GM12892 (cell line): ENCODE measurements at regions not wholly inside any gene's neighbourhood (a gene's known extent, or its start where the extent isn't known, plus 50 kb on each side); places are given as distances from the start of the nearest gene placed in this dataset.
"Not testable (repeated sequence)": the region's sequence is repeated elsewhere in the genome, so short reads cannot be mapped to it uniquely, and the experiment has no call there.

Source experiments
- DNase-seq: peaks from one replicate; pipeline ENCODE4 v3.0.0; 2011; ENCODE audit not compliant: insufficient read length
- FAIRE-seq: peaks from 2 replicates; lab custom pipeline; 2011; peaks lifted over from hg19 to GRCh38; lab: Jason Lieb, UNC
- POLR2A ChIP-seq: IDR thresholded peaks from 2 replicates; pipeline ENCODE4 v1.6.1; 2011; ENCODE audit warnings: low read depth, low read length, control low read depth
- POLR2AphosphoS5 ChIP-seq: IDR thresholded peaks from 2 replicates; pipeline ENCODE4 v1.6.1; 2011; ENCODE audit warnings: low read depth, low read length, control low read depth
- TAF1 ChIP-seq: IDR thresholded peaks from 2 replicates; pipeline ENCODE4 v1.6.1; 2011; ENCODE audit warnings: low read depth, mild to moderate bottlenecking, control low read depth, low read length, borderline replicate concordance

DNA sequence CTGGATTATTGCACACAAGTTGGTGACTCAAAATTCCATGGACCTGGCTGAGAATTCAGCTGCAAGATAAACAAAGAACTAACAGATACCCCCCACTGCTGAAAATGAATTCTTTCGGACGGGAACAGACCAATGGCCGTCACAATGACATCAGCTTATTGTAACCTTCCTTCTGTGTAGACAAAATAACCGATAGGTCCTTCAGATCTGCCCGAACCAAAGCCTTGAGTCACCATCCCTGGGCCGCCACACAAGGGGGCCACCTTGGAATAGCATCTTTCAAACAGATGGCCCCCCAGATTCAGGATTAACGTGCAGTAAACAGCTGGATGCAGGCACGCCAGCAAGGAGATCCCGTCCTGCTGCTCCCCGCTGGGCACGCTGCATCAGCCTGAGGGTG is 214.0 kb upstream of the EXOC2 start:
- no peak for FAIRE-seq
- no peak for DNase-seq
- TF ChIP-seq TAF1 (no peak), POLR2A (no peak), POLR2AphosphoS5 (no peak)

DNA sequence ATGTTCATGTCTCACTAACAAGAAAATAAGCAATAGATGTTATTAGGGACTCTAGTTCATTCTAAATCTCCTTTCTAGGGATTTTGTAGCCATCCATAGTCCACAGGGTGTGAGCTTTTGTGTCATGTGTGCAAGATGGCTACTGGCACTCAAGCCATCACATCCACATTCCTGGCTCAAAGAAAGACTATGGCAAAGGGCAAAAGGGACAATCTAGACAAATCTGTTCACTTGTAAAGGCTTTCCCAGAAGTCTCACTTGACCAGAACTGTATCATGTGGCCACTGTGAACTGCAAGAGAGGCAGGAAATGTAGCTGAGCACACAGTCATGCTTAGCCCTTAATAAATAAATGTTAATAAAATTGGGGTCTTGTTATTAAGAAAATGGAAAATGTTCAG is 212.6 kb upstream of the EXOC2 start:
- TF ChIP-seq POLR2A: no peak
- TF ChIP-seq TAF1: no peak
- no peak for TF ChIP-seq POLR2AphosphoS5
- FAIRE-seq: no peak
- no peak for DNase-seq

DNA sequence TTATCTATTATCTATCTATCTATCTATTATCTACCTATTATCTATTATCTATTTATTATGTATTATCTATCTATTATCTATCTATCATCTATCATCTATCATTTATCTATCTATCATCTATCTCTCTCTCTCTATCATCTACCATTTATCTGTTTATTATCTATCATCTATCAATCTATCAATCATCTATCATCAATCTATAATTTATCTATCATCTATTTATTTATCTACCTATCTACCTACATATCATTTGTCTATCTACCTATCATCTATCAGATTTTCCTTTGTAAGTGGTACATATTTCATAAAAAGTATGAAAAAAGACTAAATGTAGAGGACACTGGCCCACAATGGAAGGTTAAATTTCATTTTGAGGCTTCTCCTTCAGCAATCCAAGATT is 212.1 kb upstream of the EXOC2 start:
- TF ChIP-seq POLR2A (no peak), TAF1 (no peak), POLR2AphosphoS5 (no peak)
- no peak for DNase-seq
- FAIRE-seq: no peak

DNA sequence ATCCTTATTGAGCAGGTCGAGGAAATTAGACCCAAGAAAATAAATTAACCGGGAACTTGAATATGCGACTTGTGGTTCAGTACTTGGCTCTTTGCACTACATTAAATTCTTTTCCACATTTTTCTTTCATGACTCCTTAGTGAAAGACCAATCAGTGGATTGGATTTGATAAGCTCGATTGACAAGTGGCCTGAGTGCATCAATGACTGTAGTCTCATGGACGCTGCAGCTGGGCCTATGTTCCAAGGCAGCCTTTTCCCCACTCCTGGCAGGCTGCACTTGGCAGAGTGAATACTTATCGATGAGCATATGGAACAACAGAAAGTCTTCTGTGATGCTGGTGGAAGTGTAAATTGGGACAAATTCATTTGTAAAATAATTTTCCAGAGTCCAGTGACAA is 210.8 kb upstream of the EXOC2 start:
- TF ChIP-seq POLR2AphosphoS5 (no peak), POLR2A (no peak), TAF1 (no peak)
- DNase-seq (no peak), FAIRE-seq (no peak)

- TF ChIP-seq POLR2A: no peak
- DNase-seq (no peak), FAIRE-seq (no peak)
Measured at GRCh38 chr6:901696-902460, 208.9 kb upstream of the EXOC2 start.

DNA sequence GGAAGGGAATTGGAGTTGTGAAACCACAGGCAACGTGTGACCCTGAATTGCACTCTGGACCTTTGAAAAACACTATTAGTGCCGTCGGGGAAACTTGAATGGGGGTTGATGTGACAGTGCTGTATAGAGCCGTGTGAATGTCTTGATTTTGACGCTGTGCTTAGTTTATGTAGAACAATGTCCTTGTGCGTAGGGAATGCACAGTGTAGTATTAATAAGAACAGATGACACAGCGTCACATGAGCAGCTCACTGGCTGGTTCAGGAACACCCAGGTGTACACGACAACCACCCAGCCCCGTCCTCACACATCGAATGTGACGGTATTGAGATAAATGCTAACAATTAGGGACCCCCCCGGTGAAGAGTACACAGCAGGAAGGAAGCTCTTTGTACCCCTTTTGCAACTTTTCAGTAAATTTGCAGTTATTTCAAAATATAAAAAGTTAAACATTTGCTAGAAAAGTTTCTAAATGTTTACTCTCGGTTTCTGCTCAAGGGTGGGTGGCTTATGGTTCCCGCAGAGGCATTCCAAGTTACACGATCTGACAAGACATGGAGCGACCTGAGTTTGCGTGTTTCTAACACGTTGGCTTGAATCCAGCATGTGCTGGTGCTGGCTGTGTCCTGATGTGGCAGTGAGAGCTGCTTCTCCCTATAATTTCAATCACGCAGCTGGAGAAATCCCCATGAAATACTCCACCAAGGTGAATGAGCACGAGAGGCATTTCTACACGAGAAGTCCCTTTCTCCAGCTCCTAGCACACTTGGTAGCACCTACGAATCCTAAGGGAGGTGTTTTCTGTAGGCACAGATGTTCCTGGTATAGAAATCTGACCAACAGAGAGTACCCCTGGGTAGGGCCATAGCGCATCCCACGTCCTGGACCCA is 208.0 kb upstream of the EXOC2 start:
- FAIRE-seq (no peak), DNase-seq (no peak)
- no peak for TF ChIP-seq POLR2A
- no peak for TF ChIP-seq TAF1
- no peak for TF ChIP-seq POLR2AphosphoS5

- DNase-seq: no peak
- TF ChIP-seq POLR2AphosphoS5 (no peak), POLR2A (no peak), TAF1 (no peak)
- FAIRE-seq: peak; percentile 72
Measured at GRCh38 chr6:897528-898207, 204.7 kb upstream of the EXOC2 start.

- no peak for TF ChIP-seq POLR2AphosphoS5
- no peak for TF ChIP-seq TAF1
- no peak for TF ChIP-seq POLR2A
- DNase-seq (no peak), FAIRE-seq (no peak)
Measured at GRCh38 chr6:894274-894673, 201.3 kb upstream of the EXOC2 start.

- TF ChIP-seq TAF1: no peak
- TF ChIP-seq POLR2AphosphoS5: no peak
- no peak for TF ChIP-seq POLR2A
- no peak for FAIRE-seq
- no peak for DNase-seq
Measured at GRCh38 chr6:890995-891394, 198.1 kb upstream of the EXOC2 start.

DNA sequence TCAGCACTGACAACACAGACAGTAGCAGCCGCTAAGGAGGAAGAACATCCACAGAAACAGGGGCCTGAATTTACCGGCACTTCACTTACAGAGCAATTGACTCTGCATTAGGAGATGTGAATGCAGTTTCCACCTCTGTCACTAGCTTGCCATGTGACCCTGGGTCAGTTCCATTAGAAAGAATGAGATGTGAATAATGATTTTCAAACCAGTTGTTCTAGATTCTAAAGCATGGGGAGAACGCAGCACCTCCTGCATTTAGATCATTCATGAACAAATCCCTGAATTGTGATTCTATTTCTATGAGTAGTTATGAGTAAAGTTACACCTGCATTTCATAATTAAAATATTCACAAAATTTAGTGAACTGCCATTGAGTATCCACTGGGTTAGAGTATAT is 197.3 kb upstream of the EXOC2 start:
- TF ChIP-seq POLR2AphosphoS5 (no peak), POLR2A (no peak), TAF1 (no peak)
- DNase-seq: no peak
- no peak for FAIRE-seq

- TF ChIP-seq POLR2AphosphoS5 (no peak), POLR2A (no peak), TAF1 (no peak)
Measured at GRCh38 chr6:887583-888235, 194.8 kb upstream of the EXOC2 start.

GRCh38 chr6:886116-886515 is 193.2 kb upstream of the EXOC2 start:
- FAIRE-seq, DNase-seq: not testable (repeated sequence)

More at GRCh38 chr6:887583-888235, 194.8 kb upstream of the EXOC2 start:
- DNase-seq (no peak), FAIRE-seq (no peak)
